Testis (tissue), 2 donors: ENCODE measurements at regions not wholly inside any gene's neighbourhood (a gene's known extent, or its start where the extent isn't known, plus 50 kb on each side); places are given as distances from the start of the nearest gene placed in this dataset.

Experiments
- POLR2A ChIP-seq: fragments of 450-650 bp; IDR thresholded peaks from one replicate; pipeline ENCODE4 v1.6.1; 2017; ENCODE audit warnings: antibody characterized with exemption, mild to moderate bottlenecking, moderate library complexity
- TF ChIP-seq, protein P1 (sequence below), 3 experiments: fragments of 450-650 bp in 2 of 3; fragments of 200-600 bp in 1 of 3; sonication (generic) in 1 of 3; IDR thresholded peaks; one replicate each; pipeline ENCODE4 v1.5.1; 2016 to 2019; ENCODE audit warnings: antibody characterized with exemption in 3 of 3, mild to moderate bottlenecking in 2 of 3, moderate library complexity in 1 of 3

- TF ChIP-seq, protein P1, sequence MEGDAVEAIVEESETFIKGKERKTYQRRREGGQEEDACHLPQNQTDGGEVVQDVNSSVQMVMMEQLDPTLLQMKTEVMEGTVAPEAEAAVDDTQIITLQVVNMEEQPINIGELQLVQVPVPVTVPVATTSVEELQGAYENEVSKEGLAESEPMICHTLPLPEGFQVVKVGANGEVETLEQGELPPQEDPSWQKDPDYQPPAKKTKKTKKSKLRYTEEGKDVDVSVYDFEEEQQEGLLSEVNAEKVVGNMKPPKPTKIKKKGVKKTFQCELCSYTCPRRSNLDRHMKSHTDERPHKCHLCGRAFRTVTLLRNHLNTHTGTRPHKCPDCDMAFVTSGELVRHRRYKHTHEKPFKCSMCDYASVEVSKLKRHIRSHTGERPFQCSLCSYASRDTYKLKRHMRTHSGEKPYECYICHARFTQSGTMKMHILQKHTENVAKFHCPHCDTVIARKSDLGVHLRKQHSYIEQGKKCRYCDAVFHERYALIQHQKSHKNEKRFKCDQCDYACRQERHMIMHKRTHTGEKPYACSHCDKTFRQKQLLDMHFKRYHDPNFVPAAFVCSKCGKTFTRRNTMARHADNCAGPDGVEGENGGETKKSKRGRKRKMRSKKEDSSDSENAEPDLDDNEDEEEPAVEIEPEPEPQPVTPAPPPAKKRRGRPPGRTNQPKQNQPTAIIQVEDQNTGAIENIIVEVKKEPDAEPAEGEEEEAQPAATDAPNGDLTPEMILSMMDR (IDR thresholded peaks at IDR 0.05) = no peak
- no peak for TF ChIP-seq POLR2A
Observed at GRCh38 chr20:58107533-58107932, 120.9 kb downstream of the ANKRD60 start.
